Breast epithelium (tissue), 4 donors: ENCODE measurements at regions not wholly inside any gene's neighbourhood (a gene's known extent, or its start where the extent isn't known, plus 50 kb on each side); places are given as distances from the start of the nearest gene placed in this dataset.

Source experiments
- DNase-seq, 2 donors: peaks; one replicate each; pipeline ENCODE4 v3.0.0-alpha.2; 2019; ENCODE audit warnings: low spot score in 2 of 2
- H3K27ac ChIP-seq, 2 donors: fragments of 200-600 bp; sonication (generic) in 1 of 2; one replicate each; pipeline ENCODE4 v1.5.1; 2016 to 2019; ENCODE audit warnings: mild to moderate bottlenecking in 1 of 2
- H3K27me3 ChIP-seq, 2 donors: fragments of 200-600 bp; sonication (generic) in 1 of 2; one replicate each; pipeline versions ENCODE4 v1.5.1 to v1.6.0; 2017 to 2019; ENCODE audit warnings: control low read depth in 1 of 2, mild to moderate bottlenecking in 1 of 2
- H3K36me3 ChIP-seq: fragments of 200-600 bp; one replicate; pipeline ENCODE4 v1.5.1; 2019
- H3K4me1 ChIP-seq, 2 donors: fragments of 200-600 bp; sonication (generic); one replicate each; pipeline ENCODE4 v1.5.1; 2016 to 2019; ENCODE audit warnings: control low read depth in 1 of 2
- H3K4me3 ChIP-seq, 3 donors: fragments of 200-600 bp; sonication (generic); 1 replicate in 2 of 3; 2 replicates in 1 of 3; pipeline ENCODE4 v1.5.1; 2016 to 2019; ENCODE audit warnings: mild to moderate bottlenecking in 3 of 3, moderate library complexity in 2 of 3
- H3K9me3 ChIP-seq, 2 donors: fragments of 200-600 bp; sonication (generic) in 1 of 2; one replicate each; pipeline ENCODE4 v1.5.1; 2016 to 2019; ENCODE audit warnings: control low read depth in 1 of 2
- POLR2A ChIP-seq: fragments of 450-650 bp; IDR thresholded peaks from one replicate; pipeline ENCODE4 v1.6.1; 2016; ENCODE audit warnings: antibody characterized with exemption, mild to moderate bottlenecking, moderate library complexity
- POLR2AphosphoS5 ChIP-seq, 3 donors: sonication (generic); formaldehyde crosslinking; IDR thresholded peaks; one replicate each; pipeline ENCODE4 v1.6.1; 2017; ENCODE audit warnings: antibody characterized with exemption in 3 of 3
- intact Hi-C: fragments of 100-400 bp; cut with DNase I; formaldehyde crosslinking; loops from one replicate; pipeline ENCODE4 v1.15.1; 2023; ENCODE audit warnings: low total_unique reads
- TF ChIP-seq, protein P1 (sequence below), 3 donors: fragments of 450-650 bp; IDR thresholded peaks; one replicate each; pipeline ENCODE4 v1.5.1; 2016 to 2017; ENCODE audit warnings: antibody characterized with exemption in 3 of 3, mild to moderate bottlenecking in 3 of 3, moderate library complexity in 3 of 3

DNA sequence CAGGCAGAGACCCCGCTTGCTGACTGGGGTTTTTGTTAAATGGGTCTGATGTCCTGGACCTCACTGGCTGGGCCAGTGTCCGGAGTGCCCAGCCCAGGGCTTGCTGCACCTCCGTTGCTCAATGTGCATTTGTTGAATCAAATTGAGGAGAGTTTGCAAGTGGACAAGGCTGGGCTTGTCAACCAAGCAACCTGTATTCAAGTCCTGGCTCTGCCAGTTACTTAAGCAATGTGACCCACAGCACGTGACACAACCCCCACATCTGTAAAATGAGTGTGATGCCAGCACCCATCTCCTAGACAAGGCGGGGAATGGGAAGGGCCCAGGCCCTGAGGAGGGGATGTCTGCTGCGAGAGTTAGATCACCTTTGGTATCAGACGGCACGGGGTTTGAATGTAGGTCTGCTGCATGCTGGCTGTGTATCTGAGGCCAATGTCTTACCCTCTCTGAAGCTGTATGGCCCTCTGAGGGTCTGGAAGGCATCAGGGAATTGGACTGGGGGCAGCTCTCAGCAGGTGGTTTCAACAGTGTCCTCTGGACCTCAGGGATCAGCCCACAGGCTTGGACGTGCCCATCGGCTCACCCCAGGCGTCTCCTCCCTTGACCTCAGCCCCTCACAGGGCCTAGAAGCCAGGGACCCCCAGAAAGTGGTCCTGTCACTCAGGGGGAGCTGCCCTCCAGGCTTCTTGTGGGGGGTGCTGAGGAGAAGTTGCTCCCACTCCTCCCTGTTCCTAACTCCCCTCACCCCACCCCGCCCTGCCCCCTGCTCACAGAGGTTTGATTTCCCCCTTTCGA lies 51.0 kb upstream of the RUNX3 start:
- Histone ChIP-seq H3K4me3 (no peak overlapping the region), H3K4me1 (no peaks in the 10 kb centered on the region), H3K27me3 (no peaks in the 10 kb centered on the region), H3K9me3 (no peaks in the 10 kb centered on the region), H3K36me3 (no peaks in the 10 kb centered on the region), H3K27ac (no peak overlapping the region)
- intact Hi-C loops = no loop called here
- DNase-seq = no peak
- TF ChIP-seq POLR2AphosphoS5 (IDR thresholded peaks at IDR 0.05) (no peak), POLR2A (no peak)
- TF ChIP-seq, protein P1, sequence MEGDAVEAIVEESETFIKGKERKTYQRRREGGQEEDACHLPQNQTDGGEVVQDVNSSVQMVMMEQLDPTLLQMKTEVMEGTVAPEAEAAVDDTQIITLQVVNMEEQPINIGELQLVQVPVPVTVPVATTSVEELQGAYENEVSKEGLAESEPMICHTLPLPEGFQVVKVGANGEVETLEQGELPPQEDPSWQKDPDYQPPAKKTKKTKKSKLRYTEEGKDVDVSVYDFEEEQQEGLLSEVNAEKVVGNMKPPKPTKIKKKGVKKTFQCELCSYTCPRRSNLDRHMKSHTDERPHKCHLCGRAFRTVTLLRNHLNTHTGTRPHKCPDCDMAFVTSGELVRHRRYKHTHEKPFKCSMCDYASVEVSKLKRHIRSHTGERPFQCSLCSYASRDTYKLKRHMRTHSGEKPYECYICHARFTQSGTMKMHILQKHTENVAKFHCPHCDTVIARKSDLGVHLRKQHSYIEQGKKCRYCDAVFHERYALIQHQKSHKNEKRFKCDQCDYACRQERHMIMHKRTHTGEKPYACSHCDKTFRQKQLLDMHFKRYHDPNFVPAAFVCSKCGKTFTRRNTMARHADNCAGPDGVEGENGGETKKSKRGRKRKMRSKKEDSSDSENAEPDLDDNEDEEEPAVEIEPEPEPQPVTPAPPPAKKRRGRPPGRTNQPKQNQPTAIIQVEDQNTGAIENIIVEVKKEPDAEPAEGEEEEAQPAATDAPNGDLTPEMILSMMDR (IDR thresholded peaks at IDR 0.05) = no peak
